NCI-H1092 (cell line): ENCODE measurements at regions not wholly inside any gene's neighbourhood (a gene's known extent, or its start where the extent isn't known, plus 50 kb on each side); places are given as distances from the start of the nearest gene placed in this dataset.

Experiments
- DNase-seq: peaks from one replicate; lab custom pipeline; 2025; lab: John Stamatoyannopoulos, UW

GRCh38 chr9:106528158-106528557 lies 334.8 kb upstream of the ZNF462 start:
- DNase-seq = no peak

- DNase-seq = no peak
Measured at GRCh38 chr9:106529616-106530015, 333.4 kb upstream of the ZNF462 start.

GRCh38 chr9:106531491-106531890 lies 331.5 kb upstream of the ZNF462 start:
- DNase-seq = no peak

- no peak for DNase-seq
Measured at GRCh38 chr9:106532306-106533015, 330.5 kb upstream of the ZNF462 start.

GRCh38 chr9:106534800-106535199 lies 328.2 kb upstream of the ZNF462 start:
- DNase-seq = no peak

GRCh38 chr9:106535439-106535838 lies 327.5 kb upstream of the ZNF462 start:
- no peak for DNase-seq

- no peak for DNase-seq
Measured at GRCh38 chr9:106557996-106558667, 304.8 kb upstream of the ZNF462 start.

GRCh38 chr9:106560540-106560939 lies 302.4 kb upstream of the ZNF462 start:
- DNase-seq = no peak

GRCh38 chr9:106575823-106576222 lies 287.1 kb upstream of the ZNF462 start:
- DNase-seq = no peak

- no peak for DNase-seq
Measured at GRCh38 chr9:106576232-106576760, 286.7 kb upstream of the ZNF462 start.

- DNase-seq = no peak
Measured at GRCh38 chr9:106577121-106577520, 285.8 kb upstream of the ZNF462 start.

GRCh38 chr9:106580546-106580945 lies 282.4 kb upstream of the ZNF462 start:
- no peak for DNase-seq

- DNase-seq = no peak
Measured at GRCh38 chr9:106581973-106582372, 281.0 kb upstream of the ZNF462 start.

GRCh38 chr9:106583751-106584150 lies 279.2 kb upstream of the ZNF462 start:
- DNase-seq = no peak

- DNase-seq = no peak
Measured at GRCh38 chr9:106587042-106587441, 275.9 kb upstream of the ZNF462 start.

- no peak for DNase-seq
Measured at GRCh38 chr9:106588626-106589025, 274.3 kb upstream of the ZNF462 start.

- no peak for DNase-seq
Measured at GRCh38 chr9:106590759-106591505, 272.0 kb upstream of the ZNF462 start.

GRCh38 chr9:106593201-106593600 lies 269.8 kb upstream of the ZNF462 start:
- DNase-seq = no peak

- DNase-seq = no peak
Measured at GRCh38 chr9:106596984-106597383, 266.0 kb upstream of the ZNF462 start.

- DNase-seq = no peak
Measured at GRCh38 chr9:106600955-106601560, 261.9 kb upstream of the ZNF462 start.

GRCh38 chr9:106602344-106602743 lies 260.6 kb upstream of the ZNF462 start:
- no peak for DNase-seq

GRCh38 chr9:106613250-106613737 lies 249.7 kb upstream of the ZNF462 start:
- DNase-seq = peak; percentile 33
